Fibroblast of skin of left biceps (primary cell): ENCODE measurements at regions not wholly inside any gene's neighbourhood (a gene's known extent, or its start where the extent isn't known, plus 50 kb on each side); places are given as distances from the start of the nearest gene placed in this dataset.
A peak's percentile ranks its signal among the peaks of the same experiment; 100 is the strongest.
"Not testable (repeated sequence)": the region's sequence is repeated elsewhere in the genome, so short reads cannot be mapped to it uniquely, and the experiment has no call there.

Experiments
- DNase-seq, 2 experiments: peaks; one replicate each; pipeline ENCODE4 v3.0.0-alpha.2; 2013; ENCODE audit warnings: low read depth in 2 of 2

DNA sequence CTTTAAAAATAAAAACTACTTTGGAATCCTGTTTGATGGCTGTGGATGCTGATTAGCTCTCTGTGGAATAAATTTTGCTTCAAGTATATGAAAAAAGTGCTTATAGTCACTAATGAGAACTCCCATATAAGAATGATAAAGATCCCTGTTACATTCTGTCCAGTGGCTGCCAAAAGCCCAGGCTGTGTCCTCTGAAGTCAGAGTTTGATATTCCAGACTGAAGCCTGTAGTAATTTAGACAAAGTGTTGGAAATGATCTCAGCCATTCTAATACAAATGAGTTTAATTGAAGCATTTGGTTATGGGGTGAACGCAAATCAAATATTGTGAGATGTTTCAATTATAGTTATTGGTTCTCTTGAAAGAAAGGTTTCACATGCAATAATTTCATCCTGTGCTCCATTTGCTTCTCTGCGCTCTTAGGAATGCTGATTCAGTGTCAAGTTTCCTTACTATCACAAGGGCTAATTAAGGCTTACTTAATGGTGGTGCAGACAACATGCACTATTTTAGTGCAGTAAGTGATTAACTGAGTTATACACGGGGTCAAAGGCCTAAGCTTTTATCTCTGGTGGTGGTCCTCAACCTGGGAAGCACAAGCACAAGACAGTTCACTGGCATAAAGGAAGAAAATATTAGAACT, 867.6 kb downstream of the SORCS1 start:
- no peak for DNase-seq

DNA sequence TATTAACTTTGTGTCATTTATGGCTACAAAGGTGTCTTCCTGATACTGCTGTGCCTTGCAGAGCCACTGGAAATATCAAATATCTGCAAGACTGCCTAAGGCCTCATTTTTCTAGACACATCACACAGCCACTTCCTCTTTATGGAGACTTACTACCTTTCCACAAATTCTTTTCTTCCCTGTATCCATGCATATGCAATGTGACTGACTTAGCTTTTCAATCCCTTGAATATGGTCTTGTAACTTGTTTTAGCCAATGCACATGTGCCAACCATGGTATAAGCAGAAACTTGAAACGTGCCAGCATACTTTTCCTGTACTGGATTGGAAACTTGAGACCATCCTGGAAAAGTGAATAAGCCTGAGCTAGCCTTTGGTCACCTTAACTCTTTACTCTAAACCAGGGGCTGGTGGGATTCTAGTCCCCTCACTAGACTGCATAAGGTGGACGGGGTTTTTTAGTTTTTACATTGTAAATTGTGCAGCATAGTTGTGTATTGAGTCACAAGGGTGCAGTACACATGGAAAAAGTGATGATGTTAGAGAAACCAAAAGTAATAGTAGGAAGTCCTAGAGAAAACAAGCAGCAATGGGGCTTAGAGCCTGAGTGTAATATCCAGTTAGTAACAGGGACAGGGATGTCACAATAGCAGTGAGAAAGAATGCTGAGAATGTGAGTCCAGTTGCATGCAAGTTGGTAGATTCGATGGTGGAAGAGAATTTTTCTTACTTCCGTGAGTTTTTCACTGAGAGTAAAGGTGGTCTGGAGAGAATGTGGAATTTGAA, 879.5 kb downstream of the SORCS1 start:
- peak in 1 of 2 experiments; percentile 4 for DNase-seq

DNA sequence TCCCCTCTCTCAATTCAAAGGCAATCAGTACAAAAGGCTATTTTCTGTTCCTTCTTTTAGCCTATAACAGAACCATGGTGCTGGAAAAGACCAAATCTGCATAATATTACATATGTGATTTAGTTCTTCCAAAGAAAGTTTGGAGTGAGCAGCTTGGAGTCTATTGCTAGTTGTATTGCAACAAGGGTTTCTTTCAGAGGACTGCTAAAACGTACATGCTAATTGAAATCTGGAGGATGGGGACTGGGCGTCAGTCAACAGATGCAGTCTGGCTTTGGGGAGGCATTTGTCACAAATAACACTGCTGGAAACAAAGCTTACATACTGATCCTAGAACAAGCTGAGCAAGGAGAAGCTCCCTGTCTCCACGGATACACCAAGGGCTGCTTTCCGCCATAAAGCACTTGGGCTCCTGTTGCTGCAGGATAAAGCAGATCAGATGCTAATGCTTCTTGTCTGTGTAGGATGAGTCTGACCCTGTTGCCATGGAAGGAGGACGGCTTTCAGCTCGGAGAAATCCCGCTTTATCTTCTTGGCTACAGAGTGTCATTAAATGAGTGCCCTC, 883.5 kb downstream of the SORCS1 start:
- no peak for DNase-seq

DNA sequence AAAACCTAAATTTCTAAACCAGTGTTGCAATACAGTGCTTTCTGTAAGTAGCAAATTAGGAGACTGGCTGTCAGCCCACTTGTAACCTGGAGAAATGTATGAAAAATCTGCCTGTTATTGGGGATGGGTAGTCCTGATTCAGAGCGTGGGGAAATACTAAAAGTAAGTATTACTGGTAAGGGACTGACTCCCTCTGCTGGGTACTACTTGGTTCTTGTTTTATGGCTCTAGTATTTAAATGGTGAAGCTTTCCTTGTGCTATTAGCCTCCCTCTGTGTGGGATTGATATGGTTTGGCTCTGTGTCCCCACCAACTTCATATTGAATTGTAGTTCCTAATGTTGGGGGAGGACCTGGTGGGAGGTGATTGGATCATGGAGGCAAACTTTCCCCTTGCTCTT, 886.1 kb downstream of the SORCS1 start:
- peak; percentile 12 to 21 for DNase-seq

DNA sequence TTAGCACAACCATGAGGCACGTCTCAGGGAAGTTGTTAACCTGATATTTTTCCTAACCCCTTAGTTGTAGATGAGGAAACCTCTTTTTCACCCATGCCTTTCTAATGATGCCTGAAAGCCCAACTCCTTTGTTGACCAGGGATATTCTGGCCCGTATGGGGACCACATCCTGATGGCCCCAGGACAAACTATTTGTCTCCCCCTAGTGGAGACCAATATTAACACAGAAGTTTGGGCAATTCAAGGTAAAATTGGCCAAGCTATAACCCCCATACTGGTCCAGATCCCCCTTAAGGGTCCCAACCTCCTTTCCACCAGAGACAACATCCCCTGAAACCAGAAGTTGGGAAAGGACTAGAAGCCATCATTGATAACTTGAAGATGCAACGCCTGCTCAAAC, 893.3 kb downstream of the SORCS1 start:
- DNase-seq, result no peak

DNA sequence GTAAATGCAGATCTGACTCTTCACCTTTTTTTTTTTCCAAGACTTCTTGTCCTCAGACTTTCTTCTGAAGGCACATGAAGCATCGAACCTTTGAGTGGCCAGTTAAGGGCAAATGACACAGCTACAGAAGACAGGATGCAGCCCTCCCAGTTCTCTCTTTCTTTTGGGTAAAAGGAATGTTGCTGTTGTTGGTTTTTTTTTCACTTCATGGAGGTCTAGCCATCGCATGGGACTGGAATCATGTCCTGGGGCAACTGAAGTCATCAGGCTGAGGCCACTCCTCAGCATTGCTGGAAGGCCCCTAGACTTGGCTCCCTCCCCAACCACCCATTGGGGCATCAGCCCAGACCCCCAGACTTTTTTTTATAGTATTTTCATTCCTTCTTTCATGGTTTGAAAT, 896.5 kb downstream of the SORCS1 start:
- no peak for DNase-seq

DNA sequence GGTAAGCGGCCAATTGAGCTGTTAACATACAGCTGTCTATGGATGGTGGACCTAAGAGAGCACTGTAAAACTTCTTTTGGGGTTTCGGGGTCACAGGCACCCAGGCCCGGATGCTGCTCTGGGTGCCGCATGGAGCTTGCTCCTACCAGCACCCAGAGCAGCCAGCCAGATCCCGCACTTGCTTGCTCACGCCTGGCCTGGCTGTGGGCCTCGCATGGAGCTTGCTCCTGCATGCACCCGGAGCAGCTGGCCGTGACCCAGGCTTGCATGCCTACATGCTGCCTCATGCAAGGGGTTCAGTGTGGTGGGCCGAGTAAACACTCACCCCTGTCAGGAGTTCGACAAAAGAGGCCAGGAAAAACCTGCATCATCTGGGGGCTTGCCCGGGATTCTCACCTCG, 896.9 kb downstream of the SORCS1 start:
- no peak for DNase-seq

DNA sequence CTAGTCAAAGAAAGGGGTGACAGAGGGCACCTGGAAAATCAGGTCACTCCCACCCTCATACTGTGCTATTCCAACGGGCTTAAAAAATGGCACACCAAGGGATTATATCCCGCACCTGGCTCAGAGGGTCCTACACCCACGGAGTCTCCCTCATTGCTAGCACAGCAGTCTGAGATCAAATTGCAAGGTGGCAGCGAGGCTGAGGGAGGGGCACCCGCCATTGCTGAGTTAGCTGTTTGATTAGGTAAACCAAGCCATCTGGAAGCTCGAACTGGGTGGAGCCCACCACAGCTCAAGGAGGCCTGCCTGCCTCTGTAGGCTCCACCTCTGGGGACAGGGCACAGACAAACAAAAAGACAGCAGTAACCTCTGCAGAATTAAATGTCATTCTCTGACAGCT, 907.1 kb downstream of the SORCS1 start:
- DNase-seq, result not testable (repeated sequence)

DNA sequence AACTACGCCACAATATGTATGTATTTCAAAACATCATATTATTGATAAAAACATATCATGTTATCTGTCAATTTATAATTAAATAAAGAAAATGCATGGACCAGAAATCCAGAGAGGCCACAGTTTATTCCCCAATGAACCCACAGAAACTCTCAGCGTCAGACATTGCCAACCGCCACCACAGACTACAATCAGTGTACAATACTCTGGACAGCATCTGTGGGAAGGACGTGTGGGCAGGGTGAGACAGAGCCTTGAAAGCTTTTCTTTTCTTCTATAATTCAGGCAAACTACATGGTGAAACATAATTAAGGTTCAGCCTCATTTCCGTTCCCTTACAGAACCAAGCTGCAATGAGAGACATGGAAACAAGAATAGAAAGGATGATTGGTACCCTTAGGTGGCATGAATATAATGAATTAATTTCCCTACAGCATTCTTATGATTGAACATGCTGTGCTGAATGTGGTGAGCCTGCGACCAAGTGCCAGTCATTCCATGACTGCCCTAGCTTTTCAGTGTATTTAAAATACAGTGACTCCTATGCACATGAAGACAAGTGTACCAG, 909.3 kb downstream of the SORCS1 start:
- DNase-seq, result no peak

DNA sequence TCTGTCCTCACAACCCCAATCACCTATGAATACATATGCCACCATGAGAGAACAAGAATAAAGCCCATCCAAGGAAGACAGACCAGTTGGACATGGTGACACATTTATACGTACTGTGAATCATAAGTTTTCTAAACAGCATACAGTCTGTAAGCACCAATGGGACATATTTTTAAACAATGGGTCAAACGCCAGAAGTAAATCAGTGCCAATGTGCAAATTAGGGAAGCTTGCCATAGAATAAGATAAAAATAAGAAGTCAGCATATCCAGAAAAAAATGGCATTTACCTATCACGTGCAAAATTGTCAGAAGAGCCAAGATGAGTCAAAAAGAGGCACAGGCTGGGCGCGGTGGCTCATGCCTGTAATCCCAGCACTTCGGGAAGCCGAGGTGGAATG, 910.4 kb downstream of the SORCS1 start:
- DNase-seq, result no peak

DNA sequence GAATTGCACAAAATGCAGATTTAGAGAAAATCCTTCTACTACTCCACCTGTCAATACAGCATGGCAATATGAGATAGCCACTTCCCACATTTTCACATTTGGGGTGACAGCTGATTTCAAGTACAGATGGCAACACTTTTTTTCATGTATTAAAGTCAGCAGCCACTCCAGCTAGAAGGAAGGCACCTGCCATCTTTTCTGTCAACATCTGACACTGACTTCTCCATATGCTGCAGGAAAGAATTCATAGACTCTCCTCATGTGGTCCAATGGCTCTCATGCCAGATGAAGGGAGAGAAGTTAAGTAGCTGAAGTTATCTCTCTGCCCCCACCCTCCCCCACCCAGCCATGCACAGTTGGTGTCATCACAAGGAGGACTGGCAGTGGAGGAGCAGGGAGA, 912.0 kb downstream of the SORCS1 start:
- no peak for DNase-seq

DNA sequence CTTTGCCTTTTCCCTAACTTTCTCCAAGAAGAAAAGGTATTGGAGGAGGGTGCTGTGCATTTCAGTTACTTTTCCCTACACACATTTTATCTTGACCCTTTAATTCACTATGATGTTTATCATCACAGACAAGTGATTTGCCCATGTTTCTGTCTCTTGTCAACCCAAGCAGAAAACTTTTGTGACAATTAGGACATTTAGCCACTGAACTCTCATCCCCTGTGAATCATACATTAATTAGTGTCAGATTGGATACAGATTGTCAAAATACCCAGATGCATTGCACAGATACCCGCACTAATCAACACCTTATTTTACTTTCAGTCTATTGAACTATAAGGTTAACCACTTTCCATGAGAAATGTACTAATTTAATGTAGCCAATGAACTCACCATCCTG, 912.9 kb downstream of the SORCS1 start:
- no peak for DNase-seq

DNA sequence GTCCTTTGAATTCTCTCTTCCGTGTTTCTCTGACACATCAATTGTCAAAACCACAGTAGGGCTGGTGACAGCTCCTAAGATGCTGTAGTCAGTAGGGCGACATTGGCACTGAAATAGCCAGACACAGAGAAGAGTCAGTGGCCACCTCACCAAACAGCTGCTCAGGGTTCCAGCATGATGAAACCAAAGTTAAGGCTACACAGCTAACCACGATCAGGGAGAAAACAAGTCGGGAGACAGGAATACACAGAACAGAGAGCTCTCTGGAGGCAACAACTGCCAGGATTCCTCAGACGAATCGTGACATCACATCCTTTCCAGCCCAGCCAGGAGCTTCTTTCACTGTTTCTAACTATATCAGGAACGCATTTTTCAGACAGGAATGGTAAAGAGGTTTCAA, 922.2 kb downstream of the SORCS1 start:
- DNase-seq, result no peak

DNA sequence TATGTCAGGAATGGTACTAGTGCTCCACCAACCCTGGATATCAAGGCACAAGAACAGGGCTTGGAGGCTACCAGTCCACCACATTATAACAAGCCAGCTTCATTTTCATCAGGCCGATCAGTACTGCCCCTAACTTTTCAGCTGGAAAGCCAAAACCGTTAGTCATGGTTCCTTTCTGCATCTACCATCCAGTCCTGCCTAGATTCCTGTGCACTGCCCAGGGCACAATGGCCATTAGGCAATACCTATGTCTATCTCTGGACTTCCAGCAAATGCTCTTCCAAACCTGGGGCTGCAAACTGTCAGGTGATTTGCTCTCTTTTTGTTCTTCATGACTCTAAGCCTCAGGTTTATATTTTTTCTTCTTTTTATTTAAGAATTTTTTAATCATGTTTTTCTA, 937.7 kb downstream of the SORCS1 start:
- DNase-seq, result no peak

DNA sequence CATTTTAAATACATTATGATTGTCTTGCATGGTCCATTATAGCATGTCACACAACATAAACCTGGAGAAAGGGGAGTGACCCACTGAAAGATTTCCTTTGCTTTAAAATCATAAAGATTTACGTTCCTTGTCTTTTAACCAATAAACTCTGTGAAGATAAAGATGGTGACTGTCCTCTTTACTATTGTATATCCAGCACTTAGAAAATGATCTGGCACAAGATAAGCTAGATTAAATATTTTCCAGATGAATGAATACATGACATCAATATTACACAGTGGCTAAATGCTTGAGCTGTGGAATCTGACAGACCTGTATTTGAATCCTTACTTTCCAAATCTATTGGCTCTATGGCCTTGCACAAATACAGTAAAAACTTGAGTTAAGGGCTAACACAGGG, 938.4 kb downstream of the SORCS1 start:
- DNase-seq, result no peak

DNA sequence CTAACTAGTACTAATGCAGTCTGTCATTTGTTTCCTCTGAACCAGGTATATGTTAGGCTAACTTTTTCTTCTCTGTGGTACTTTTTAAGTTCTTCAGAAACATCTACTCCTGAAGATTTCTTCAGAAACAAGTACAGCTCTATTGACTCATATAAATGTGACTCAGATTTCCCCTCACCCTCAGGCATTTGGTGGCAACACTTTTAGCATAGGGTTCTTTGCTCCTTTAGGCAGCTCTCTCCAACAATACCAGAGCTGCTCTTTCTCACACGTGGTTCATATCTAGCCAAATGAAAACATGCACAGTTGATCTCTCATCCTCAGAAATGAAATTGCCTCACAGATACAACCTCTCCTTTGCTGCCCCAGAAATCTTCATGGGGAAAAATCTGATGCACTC, 939.8 kb downstream of the SORCS1 start:
- peak; percentile 27 to 31 for DNase-seq

DNA sequence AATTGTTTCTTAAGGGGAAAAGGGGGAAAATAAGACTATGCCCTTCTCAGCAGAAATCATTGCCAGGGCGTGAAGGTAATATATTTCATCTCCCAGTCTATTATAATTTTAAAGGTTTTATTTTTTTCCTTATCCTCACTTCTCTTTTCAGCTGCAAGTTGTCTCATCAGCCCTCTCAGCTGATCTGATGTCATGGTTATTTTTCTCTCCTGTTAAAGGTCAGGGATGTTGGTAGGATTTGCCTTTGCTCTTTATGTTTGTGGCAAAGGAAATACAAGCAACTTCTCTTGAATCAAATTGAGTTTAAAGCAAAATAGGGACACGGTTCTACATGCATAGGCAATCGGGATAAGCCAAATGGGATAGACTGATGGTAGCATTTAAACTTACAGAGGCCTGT, 946.9 kb downstream of the SORCS1 start:
- no peak for DNase-seq

DNA sequence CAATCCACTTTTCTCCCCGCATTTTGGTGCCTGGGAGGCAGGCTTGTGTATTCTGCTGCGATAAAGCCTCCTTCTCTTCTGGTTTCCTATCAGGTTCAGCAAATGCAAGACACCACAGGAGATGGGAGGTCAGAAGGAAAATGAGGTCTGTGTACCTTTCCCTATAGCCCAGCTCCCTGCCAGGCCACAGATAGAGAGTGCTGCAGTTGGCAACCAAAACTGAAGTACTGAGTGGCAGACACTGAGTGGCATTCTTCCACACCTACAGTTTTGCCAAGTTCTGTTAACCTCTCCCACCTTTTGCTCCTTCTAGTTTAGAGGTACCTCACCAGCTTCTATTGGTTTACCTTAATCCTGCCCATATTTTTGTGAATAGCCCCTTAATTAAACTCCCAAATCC, 948.4 kb downstream of the SORCS1 start:
- no peak for DNase-seq

DNA sequence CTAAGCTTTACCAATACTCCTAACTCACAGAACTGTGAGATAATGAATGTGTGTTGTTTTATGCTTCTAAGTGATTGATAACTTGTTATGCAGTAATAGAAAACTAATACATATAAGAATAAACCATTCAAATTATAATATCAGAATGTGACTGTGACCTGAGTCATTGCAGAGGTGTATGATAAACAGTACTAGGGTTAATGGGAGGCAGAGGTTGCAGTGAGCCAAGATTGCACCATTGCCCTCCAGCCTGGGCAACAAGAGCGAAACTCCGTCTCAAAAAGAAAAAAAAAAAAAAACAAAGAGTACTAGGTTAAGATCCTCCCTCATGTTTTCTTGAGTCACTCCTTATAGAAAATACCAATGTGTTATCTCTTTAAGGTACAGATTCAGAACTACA, 950.3 kb downstream of the SORCS1 start:
- no peak for DNase-seq

DNA sequence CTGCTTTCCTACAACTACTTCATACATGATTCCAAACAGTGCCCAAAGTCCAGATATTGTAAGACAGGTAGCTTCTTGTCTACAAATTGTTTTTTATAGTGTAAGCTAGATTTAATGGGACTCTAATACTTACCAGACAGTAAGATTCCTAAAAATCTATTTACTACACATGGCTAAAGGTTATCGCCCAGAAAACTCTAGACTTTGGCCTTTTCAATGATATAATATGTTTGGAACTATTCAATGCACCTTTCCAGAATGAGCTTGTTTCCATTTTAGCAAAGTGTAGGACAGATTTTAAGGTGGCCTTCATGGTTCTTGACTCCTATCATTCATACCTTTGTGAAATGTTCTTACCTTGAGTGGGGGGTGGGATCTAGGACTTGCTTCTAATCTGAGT, 951.0 kb downstream of the SORCS1 start:
- DNase-seq, result no peak

DNA sequence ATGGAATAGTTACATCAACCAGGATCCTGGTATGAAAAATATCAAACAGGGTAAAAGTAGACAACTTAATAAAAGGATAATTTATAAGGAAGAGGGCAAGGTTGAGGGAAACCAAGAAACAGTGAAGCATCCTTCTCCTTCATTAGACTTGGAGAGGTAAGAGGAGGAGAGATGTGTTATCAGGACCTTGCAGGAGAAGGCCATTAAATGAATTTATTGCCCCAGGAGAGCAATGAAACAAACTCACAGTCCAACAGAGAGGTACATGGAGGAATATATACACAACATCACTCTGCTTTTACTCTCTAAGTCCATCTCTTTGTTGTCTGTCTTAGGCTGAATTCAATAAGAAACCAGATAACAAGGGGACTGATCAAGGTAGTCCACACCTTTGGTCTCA, 966.2 kb downstream of the SORCS1 start:
- no peak for DNase-seq

DNA sequence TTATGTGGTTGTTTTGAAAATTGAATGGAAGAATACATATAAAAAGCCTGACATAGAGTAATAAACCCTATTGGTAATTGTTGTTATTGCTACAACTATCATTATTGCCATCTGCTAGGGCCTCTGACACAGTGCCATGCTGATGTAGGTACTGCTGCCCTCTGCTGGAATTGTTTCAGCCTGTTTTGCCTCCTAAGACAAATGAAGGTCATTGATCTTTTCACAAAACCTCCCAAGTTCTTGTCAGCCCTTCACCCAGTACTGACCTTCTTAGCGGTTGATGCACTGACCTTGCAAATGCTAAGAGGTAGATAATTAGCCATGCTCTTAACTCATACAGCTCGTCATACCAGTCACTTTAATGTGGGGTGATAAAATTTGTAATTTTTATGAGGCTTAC, 975.2 kb downstream of the SORCS1 start:
- DNase-seq, result no peak

DNA sequence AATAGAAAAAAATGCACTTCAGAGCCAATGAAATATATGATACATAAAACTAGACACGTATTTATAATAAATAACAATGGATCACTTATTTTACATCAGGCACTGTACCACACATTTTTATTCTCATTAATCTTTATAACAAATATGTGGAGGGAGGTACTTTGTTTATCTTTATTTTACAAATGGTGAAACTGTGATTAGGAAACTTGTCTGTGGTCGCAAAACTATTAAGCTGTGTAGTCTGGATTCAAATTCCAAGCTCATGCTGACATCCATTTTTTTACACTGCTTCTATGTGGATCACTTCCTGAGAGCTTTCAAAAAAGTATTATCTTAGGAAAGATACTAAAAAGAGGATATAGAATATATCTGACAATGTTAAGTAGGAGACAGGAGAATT, 978.6 kb downstream of the SORCS1 start:
- peak; percentile 53 to 56 for DNase-seq
